Left cardiac atrium (tissue), 4 donors: ENCODE measurements at regions not wholly inside any gene's neighbourhood (a gene's known extent, or its start where the extent isn't known, plus 50 kb on each side); places are given as distances from the start of the nearest gene placed in this dataset.
"Not testable (repeated sequence)": the region's sequence is repeated elsewhere in the genome, so short reads cannot be mapped to it uniquely, and the experiment has no call there.

Experiments used
- ATAC-seq, 2 donors: fragments of 200-7000 bp; cut with Tn5 transposase; one replicate each; pipeline ENCODE4 v1.9.1; 2020; ENCODE audit warnings: mild to moderate bottlenecking in 2 of 2, moderate library complexity in 2 of 2
- DNase-seq: peaks from one replicate; pipeline ENCODE4 v3.0.0-alpha.2; 2020
- intact Hi-C, 2 donors: fragments of 100-400 bp; cut with DNase I; formaldehyde crosslinking; loops; one replicate each; pipeline versions ENCODE4 v1.14.1 to v1.15.1; 2022 to 2023
- donor health status: DM: no; HTN: yes; CAD: no.
- donor health status: DM: no; HTN: yes; CAD: no; lungs with severe emphysema.
- donor health status: DM: yes; HTN: yes; CAD: no.
- donor health status: Dilated cardiomyopathy.

DNA sequence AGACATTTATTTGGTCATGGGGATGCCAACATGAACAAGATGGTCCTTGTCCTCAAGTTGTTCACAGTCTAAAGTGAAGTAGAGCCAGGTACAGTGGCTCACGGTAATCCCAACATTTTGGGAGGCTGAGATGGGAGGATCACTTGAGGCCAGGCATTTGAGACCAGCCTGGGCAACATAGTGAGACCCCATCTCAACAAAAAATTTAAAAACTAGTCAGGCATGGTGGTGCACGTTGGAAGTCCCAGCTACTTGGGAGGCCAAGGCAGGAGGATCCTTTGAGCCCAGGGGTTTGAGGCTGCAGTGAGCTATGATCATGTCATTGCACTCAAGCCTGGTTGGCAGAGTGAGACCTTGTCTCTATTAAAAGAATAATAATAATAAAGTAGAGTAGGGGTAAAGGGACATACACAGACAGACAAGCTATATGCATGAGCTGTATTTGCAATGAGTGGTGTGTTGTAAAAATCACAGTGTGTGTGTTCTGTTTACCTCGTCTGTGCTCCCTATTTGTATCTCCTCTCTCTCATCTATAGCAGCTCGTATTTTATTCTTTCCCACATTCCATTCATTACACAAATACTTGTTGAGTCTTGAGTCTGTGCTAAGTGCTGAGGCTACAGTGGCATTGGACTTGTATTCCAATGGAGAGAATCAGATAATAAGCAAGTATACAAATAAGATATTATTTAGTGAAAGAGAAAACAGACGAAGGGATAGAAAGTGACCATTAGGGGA, 73.9 kb upstream of the DHX40 start:
- DNase-seq, result no peak
- intact Hi-C loops, result no loop called here
- ATAC-seq, result no peak

DNA sequence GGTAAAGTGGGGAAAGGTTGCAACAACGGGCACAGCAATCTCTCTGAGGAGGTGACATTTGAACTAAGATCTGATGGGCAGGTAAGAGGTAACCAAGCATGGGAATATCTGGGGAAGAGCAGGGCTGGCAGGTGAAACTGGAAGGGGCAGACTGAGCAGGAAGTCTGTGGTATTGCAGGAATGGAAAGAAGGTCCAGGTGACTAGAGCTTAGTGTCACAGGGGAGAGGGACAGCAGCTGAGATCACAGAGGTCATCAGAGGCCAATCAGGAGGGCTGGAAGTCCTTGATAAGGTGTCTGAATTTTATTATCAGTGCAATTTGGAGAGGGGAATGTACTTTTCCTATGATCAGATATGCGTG, 73.3 kb upstream of the DHX40 start:
- no peak for DNase-seq

DNA sequence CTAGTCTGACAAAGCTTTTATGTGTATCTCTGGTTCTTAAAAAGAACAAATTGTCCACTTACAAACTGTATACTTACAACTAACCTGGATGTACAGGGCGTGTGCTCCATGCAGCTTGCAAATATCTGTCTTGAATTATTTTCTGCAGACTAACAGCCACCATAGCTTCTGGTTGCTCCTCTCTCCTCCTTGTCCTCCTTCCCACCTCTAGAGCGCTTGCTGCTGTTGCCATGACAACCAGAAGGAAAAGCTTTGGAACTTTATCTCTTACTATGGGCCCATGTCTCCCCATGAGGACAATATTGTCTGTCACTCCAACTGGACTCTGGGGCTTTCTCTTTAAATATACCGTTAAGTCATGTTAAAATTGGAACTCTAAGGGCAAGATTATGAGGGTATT, 71.5 kb upstream of the DHX40 start:
- DNase-seq (no peak), ATAC-seq (no peak)
- intact Hi-C loops, result no loop called here

More for the DNA sequence above, 73.3 kb upstream of the DHX40 start:
- intact Hi-C loops, result no loop called here
- no peak for ATAC-seq

DNA sequence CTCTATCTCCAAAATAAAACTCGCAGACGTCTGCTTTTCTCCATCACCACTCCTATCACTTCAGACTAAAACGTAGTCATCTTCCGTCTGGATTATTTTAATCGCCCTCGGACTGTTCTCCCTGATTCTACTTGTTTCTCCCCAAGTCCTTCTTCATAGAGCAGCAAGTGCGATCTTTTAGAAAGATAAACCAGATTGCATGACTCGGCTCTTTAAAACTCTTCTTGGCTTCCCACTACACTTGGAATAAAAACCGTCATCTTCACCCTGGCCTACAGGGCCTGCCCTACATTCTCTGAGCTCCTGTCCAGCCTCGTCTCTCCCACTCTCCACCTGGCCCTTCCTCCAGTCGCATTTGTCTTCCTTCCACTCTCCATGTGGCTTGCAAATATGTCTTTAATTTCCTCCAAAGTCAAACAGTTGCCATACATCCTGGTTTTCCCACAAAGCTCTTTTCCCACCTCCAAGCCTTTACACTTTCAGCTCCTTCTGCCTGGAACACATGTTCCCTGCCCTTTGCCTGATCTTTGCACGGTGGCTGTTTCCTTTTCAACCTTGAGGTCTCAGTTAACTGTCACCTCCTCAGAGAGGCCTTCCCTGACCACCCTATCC, 70.5 kb upstream of the DHX40 start:
- intact Hi-C loops, result no loop called here
- ATAC-seq, result no peak
- DNase-seq, result no peak

DNA sequence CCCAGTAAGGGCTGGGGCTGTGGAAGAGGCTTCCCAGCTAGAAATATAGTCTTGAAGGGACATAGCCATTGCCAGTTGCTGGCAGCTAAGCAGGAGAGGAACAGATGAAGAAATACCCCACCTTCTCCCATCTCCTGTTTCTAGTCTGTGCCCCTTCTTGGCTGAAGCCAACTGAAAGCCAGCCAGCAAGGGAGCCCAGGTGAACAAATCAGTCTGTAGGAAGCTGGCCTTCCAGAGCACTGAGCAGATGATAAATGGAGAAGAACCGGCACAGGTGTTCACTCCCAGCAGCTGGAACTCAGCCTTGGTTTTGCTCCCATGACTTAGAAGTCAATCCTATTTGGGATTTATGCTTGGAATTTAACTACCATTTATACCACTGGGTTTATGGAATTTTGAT, 69.2 kb upstream of the DHX40 start:
- ATAC-seq, result no peak

DNA sequence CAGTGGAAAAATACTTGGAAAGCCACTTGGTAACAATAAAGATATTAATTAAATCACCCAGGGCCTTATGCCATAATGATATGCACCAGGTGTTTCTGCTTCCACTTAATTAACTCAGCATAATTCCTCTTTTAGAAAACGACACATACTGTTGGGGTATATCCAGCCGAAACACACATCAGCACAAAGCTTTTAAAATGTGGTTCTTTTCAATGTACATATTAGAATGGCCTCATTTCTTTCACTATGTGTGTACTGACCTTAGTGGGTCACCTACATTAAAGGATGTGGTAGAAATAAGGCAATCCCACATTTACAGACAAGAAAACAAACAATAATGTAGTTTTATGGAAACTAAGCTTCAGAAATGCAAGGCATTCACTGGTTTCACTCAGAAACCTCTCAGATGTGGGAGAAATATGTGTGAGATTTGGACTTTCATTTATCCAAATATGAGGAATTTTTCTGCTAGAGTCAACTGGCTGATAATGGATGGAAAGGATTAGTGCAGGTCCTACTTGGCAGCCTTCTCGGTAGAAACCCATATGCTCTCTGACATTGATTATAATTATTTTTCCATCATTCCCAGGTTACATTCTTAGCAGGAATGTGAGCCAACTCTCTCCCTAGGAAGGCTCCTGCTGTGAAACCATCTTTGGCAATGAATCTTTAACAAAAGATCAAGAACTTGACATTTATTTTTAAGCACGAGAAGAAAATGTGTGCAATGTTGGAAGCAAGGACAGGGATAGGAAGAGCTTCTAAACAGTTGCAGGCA, 66.7 kb upstream of the DHX40 start:
- no peak for ATAC-seq
- intact Hi-C loops, result no loop called here

More for the DNA sequence above, 69.2 kb upstream of the DHX40 start:
- intact Hi-C loops, result no loop called here
- no peak for DNase-seq

DNA sequence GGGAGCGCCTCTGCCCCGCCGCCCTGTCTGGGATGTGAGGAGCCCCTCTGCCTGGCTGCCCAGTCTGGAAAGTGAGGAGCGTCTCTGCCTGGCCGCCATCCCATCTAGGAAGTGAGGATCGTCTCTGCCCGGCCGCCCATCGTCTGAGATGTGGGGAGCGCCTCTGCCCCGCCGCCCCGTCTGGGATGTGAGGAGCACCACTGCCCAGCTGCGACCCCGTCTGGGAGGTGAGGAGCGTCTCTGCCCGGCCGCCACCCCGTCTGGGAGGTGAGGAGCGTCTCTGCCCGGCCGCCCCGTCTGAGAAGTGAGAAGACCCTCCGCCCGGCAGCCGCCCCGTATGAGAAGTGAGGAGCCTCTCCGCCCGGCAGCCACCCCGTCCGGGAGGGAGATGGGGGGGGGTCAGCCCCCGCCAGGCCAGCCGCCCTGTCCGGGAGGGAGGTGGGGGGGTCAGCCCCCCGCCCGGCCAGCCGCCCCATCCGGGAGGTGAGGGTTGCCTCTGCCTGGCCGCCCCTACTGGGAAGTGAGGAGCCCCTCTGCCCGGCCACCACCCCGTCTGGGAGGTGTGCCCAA, 65.2 kb upstream of the DHX40 start:
- ATAC-seq, intact Hi-C loops: not testable (repeated sequence)
- peak; percentile 21 for DNase-seq

More for the DNA sequence above, 66.7 kb upstream of the DHX40 start:
- DNase-seq, result no peak

DNA sequence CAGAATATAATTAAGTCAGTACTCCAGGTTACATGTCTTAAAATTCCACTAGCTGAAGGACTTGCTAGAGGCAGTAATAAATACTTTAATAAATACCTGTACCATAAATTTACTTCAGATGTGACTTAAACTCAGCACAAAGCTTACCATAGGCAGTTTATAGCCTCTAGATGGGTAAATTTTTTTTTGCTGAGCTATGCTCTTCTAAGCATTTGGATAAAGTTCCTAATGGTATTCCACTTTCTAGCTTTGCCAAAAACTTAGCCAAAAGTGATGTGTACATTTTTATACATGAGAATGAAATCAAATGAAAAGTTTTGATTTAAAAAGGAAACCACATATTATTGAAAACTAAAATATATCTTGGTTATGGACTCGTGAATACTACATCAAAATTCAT, 63.7 kb upstream of the DHX40 start:
- DNase-seq, result no peak
- ATAC-seq, result no peak
- intact Hi-C loops, result no loop called here

DNA sequence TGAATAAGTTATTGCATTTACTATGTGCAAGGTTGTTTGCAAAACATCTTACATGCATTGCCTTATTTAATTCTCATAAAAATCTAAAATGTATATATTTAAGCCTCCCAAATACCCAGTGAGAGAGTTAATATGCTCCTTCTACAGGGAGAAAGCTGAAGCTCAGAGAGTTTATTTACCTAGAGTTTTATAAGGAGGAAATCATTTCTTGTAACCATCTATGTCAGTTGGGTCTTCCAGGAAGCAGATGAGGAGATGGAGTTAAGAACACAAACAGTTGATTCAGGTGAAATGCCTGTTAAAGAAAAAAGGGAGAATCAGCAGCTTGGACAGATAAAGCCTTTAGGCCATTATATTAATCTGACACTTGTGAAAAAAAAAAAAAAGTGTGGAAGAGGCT, 62.6 kb upstream of the DHX40 start:
- DNase-seq (no peak), ATAC-seq (no peak)
- intact Hi-C loops, result no loop called here

DNA sequence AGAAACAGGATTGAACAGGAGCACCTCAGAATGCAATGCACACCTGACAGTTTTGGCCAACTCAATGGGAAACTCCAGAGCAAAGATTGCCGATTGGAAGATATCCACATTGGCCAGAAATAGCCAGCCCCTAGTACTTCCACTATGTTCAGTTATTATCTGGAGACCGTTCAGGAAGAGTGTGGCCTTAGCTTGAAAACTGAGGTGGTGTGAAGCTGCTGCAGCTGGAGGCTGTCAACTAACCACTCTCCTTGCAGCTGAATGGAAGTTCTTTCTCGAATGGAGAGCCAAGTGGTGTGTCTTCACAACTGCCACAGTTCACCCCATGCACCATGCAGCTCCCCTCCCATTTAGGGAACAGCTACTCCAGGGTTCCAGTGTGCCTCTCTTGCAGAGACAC, 61.9 kb upstream of the DHX40 start:
- ATAC-seq, result no peak
- no peak for DNase-seq
- intact Hi-C loops, result no loop called here

DNA sequence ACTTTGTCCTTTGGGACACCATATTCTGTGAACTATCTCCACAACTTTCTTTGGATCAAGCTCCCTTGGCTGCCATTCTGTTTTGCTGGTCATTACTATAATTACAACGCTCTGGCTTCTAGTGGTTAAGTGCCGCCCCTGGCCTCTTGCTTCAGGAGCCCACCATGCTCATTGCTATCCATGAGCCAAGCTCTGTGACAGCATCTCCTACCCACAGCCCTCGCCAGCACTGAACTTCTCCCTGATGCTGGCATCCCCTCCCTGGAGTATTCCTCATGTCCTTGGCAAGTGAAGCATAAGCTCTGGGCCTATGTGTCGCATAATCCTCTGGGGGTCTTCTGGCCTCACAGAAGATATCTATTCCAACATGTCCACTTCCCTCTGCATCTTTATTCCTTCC, 60.6 kb upstream of the DHX40 start:
- DNase-seq (no peak), ATAC-seq (no peak)
- intact Hi-C loops, result no loop called here

DNA sequence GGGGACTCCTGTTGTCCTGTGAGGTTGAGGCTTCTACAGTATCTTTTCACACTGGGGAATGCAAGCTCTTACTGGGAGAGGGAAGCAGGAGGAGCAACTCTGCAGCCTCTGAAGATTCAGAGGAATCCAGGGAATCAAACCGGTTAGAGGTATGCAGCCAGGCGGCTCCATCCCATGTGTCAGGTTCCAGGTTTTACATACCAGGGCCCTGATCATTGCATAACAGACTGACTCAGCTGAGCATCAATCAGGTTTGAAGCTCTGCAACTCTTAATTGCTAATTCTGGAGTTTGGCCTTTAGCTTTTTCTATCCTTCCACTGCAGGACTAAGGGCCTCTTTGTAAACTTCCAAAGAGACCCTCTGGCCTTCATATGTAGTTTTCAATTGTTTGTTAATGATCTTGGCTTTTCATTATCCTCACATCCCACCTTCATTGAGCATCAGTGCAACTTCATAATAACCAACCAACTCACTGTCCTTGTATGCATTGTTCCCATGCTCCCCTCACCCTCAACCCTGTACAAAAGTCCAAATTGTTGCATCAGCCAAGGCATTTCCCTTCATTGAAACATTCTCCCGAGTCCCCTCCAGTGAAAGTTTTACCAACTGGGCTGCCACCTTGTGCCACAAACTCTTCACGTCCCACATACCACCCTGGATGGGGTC, 59.7 kb upstream of the DHX40 start:
- DNase-seq (no peak), ATAC-seq (peak; percentile 23 to 62)
- intact Hi-C loops, result no loop called here

DNA sequence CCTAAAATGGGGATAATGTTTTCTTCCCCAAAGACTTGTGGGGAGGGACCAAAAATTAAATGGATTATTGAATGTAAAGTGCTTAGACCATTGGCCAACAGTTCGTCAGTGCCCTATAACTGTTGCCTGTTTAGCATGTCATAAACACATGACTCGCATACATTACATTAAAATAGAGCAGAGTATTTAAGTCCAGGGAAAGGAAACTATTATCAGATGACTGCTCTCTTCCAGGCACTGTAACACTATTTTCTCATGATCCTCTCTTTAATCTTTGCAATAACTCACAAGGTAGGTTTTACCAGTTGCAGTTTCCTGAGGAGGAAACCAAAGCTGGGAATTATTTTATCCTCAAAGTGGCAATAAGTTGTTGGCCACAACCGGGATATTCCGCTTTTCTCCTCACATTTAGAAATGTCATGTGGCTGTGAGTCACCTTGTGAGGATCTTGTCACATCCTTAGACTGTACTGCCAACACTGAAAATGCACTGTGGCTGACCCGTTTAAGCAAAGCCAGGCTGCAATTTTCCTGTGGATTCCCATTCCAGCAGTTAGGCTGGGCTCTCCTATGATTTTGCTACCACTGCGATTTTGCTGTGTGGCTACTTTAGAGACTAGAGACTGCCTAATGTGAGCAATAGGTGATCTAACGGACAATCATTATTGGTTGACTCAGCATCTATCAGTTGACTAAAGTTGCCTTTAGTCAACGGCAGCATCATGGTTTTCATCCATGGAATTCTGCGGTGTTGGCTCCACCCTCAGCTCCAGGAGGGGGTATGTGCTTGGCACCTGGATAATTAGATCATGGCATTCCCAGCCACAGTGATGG, 58.3 kb upstream of the DHX40 start:
- intact Hi-C loops, result no loop called here
- DNase-seq, result no peak
- ATAC-seq, result peak in 1 of 2 donors; percentile 19

DNA sequence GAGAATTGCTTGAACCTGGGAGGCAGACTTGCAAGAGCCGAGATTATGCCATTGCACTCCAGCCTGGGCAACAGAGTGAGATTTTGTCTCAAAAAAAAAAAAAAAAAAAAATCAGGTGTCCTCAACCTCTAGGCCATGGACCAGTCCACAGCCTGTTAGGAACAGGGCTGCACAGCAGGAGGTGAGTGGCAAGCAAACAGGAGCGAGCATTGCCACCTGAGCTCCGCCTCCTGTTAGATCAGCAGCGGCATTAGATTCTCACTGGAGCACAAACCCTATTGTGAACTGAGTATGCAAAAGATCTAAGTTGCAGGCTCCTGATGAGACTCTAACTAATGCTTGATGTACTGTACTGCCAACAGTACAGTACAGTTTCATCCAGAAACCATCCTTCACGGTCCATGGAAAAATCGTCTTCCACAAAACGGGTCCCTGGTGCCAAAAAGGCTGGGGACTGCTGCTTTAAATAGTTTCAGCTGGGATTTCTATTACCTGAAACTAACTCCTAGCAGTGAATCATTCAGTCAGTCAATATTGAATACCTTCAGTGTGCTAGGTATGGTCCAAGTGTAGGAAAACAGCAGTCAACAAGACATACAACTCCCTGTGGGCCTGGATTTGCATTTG, 56.3 kb upstream of the DHX40 start:
- intact Hi-C loops, result no loop called here
- no peak for ATAC-seq
- DNase-seq, result no peak

DNA sequence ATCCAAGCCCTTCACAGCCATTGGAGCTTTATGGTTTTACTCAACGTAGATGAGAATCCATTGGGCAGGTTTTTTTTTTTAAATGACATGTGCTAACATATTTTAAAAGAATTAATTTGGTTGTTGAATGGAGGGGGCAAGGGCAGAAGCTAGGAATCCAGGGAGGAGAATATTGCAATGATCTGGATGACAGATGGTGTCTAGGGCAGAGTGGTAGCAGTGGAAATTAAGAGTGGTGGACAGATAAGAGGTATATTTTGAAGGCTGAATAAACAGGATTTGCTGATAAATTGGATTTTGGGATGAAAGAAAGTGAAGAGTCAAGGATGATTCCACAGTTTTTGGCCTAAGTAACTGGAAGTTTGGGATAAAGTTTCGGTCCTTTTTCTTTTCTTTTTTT, 54.8 kb upstream of the DHX40 start:
- intact Hi-C loops, result no loop called here
- DNase-seq, result no peak
- no peak for ATAC-seq

DNA sequence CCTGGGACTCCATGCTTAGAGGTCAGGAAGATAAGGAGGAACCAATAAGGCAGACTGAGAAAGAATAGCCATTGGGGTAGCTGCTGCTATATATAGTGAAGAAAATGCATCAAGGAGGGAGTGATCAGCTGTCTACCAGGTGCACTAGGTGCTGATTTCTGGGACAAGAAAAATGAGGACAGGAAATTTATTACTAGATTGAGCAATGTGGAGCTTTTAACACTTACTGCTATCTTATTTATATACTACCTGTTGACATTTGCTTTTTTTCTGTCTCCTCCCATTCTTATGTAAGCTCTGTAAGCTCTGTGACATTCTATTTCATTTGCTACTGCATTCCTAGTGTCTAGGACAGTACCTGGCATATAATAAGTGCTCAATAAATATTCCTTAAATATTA, 53.7 kb upstream of the DHX40 start:
- ATAC-seq (no peak), DNase-seq (no peak)
- intact Hi-C loops, result no loop called here

DNA sequence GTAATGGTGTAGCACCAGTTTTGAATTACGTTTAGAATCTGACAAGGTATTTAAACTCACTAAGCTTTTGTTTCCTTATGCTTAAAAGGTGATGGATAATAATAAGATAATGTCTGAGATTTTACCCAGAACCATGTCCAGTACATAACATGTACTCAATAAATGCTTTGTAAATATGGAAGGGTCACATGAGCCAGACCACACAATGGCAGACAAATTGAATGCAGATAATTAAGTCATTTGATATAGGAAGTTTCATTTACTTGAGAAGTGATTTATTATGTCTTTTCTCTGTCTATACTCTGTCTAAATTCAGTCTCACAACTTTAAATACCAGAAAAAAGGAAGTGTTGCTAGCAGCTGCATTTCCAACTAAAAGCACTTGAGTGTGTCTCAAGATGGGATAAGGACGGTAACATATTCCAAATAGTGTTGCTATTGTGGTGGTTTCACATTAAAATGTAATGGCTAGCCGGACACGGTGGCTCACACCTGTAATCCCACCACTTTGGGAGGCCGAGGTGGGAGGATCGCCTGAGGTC, 52.5 kb upstream of the DHX40 start:
- ATAC-seq (no peak), DNase-seq (no peak)
- intact Hi-C loops, result no loop called here
